Transverse colon (tissue), 3 donors: ENCODE measurements at regions not wholly inside any gene's neighbourhood (a gene's known extent, or its start where the extent isn't known, plus 50 kb on each side); places are given as distances from the start of the nearest gene placed in this dataset.

Experiments
- CTCF ChIP-seq, 5 experiments: fragments of 200-600 bp in 3 of 5; fragments of 450-650 bp in 2 of 5; sonication (generic) in 3 of 5; IDR thresholded peaks; 1 replicate in 2 of 5; 2 replicates in 3 of 5; pipeline ENCODE4 v1.5.1; 2016 to 2017; ENCODE audit warnings: antibody characterized with exemption in 5 of 5, inconsistent platforms in 3 of 5, mild to moderate bottlenecking in 2 of 5, moderate library complexity in 1 of 5
- POLR2A ChIP-seq: fragments of 450-650 bp; IDR thresholded peaks from one replicate; pipeline ENCODE4 v1.6.1; 2016; ENCODE audit warnings: antibody characterized with exemption, mild to moderate bottlenecking, moderate library complexity

GRCh38 chr16:65828296-65828695 is 538.2 kb upstream of the CDH5 start:
- TF ChIP-seq CTCF (IDR thresholded peaks at IDR 0.05) = no peak
- TF ChIP-seq POLR2A = no peak
